GM06990 (cell line): ENCODE measurements at regions not wholly inside any gene's neighbourhood (a gene's known extent, or its start where the extent isn't known, plus 50 kb on each side); places are given as distances from the start of the nearest gene placed in this dataset.

ENCODE experiments used
- DNase-seq: peaks from one replicate; pipeline ENCODE4 v3.0.0-alpha.2; 2011; ENCODE audit not compliant: insufficient read length; ENCODE audit errors: extremely low read depth
- H3K27me3 ChIP-seq: replicated peaks from 2 replicates; pipeline ENCODE4 v1.6.0; 2011; ENCODE audit warnings: low read length; ENCODE audit not compliant: control insufficient read depth, insufficient read depth
- H3K36me3 ChIP-seq: 2 replicates; pipeline ENCODE4 v1.5.1; 2011; ENCODE audit warnings: low read length; ENCODE audit not compliant: control insufficient read depth, insufficient read depth
- H3K4me3 ChIP-seq: replicated peaks from 2 replicates; pipeline ENCODE4 v1.5.1; 2011; ENCODE audit warnings: low read depth, mild to moderate bottlenecking, control low read depth, low read length
- CTCF ChIP-seq: IDR thresholded peaks from 2 replicates; pipeline ENCODE4 v1.5.1; 2011; ENCODE audit warnings: low read length, control low read depth, mild to moderate bottlenecking, inconsistent platforms; ENCODE audit not compliant: insufficient read depth, poor library complexity, severe bottlenecking

GRCh38 chr2:190805126-190805525 lies 75.5 kb upstream of the GLS start:
- DNase-seq = no peak
- no peaks in the 10 kb centered on the region for H3K36me3 ChIP-seq
- no peak for TF ChIP-seq CTCF

GRCh38 chr2:190805843-190806242 lies 74.8 kb upstream of the GLS start:
- no peaks in the 10 kb centered on the region for H3K27me3 ChIP-seq
- TF ChIP-seq CTCF = no peak
- H3K4me3 ChIP-seq = no peak overlapping the region
- H3K36me3 ChIP-seq = no peaks in the 10 kb centered on the region
- DNase-seq = no peak

More at GRCh38 chr2:190805126-190805525, 75.5 kb upstream of the GLS start:
- H3K27me3 ChIP-seq = no peaks in the 10 kb centered on the region
- no peak overlapping the region for H3K4me3 ChIP-seq

- Histone ChIP-seq H3K4me3 (no peak overlapping the region), H3K27me3 (no peaks in the 10 kb centered on the region), H3K36me3 (no peaks in the 10 kb centered on the region)
- DNase-seq = no peak
- TF ChIP-seq CTCF = no peak
Observed at GRCh38 chr2:190807886-190808285, 72.7 kb upstream of the GLS start.

- no peak for TF ChIP-seq CTCF
- no peak overlapping the region for H3K4me3 ChIP-seq
- no peak for DNase-seq
- H3K36me3 ChIP-seq = no peaks in the 10 kb centered on the region
- H3K27me3 ChIP-seq = no peaks in the 10 kb centered on the region
Observed at GRCh38 chr2:190809139-190809764, 71.4 kb upstream of the GLS start.

GRCh38 chr2:190809876-190810525 lies 70.6 kb upstream of the GLS start:
- no peak overlapping the region for H3K4me3 ChIP-seq
- TF ChIP-seq CTCF = no peak
- H3K27me3 ChIP-seq = no peaks in the 10 kb centered on the region
- H3K36me3 ChIP-seq = no peaks in the 10 kb centered on the region
- DNase-seq = no peak
